ENCODE measurements at regions not wholly inside any gene's neighbourhood (a gene's known extent, or its start where the extent isn't known, plus 50 kb on each side); places are given as distances from the start of the nearest gene placed in this dataset.

Small RNA genes lying in the stretch of these regions (small RNA-seq; reads per million reads assigned to genes)
- 0 reads per million in 4 donors for gene DYNLL1P7

Measured in spleen (tissue), 4 donors.